ENCODE measurements at regions not wholly inside any gene's neighbourhood (a gene's known extent, or its start where the extent isn't known, plus 50 kb on each side); places are given as distances from the start of the nearest gene placed in this dataset.

- TF ChIP-seq, protein P1, sequence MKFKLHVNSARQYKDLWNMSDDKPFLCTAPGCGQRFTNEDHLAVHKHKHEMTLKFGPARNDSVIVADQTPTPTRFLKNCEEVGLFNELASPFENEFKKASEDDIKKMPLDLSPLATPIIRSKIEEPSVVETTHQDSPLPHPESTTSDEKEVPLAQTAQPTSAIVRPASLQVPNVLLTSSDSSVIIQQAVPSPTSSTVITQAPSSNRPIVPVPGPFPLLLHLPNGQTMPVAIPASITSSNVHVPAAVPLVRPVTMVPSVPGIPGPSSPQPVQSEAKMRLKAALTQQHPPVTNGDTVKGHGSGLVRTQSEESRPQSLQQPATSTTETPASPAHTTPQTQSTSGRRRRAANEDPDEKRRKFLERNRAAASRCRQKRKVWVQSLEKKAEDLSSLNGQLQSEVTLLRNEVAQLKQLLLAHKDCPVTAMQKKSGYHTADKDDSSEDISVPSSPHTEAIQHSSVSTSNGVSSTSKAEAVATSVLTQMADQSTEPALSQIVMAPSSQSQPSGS (CRISPR knock-in tag; IDR thresholded peaks at IDR 0.05): no peak
- no peak for TF ChIP-seq MAZ (CRISPR knock-in tag; conservative IDR thresholded peaks at IDR 0.05 in 1 of 2, IDR thresholded peaks at IDR 0.05 in 1 of 2)
- TF ChIP-seq ZKSCAN1 (IDR thresholded peaks at IDR 0.05; ENCODE audit: low read depth, low read length): no peak
Measured at GRCh38 chr10:22766693-22767092, 52.3 kb upstream of the PIP4K2A start.
